ENCODE measurements at regions not wholly inside any gene's neighbourhood (a gene's known extent, or its start where the extent isn't known, plus 50 kb on each side); places are given as distances from the start of the nearest gene placed in this dataset.
"Not testable (repeated sequence)": the region's sequence is repeated elsewhere in the genome, so short reads cannot be mapped to it uniquely, and the experiment has no call there.

- no peaks in the 10 kb centered on the region for H3K4me1 ChIP-seq (replicated peaks in 1 of 2)
- no peak for DNase-seq
- intact Hi-C loops (cut with DNase I): no loop called here
- peaks cover 3% of the 10 kb centered on the region for H3K27me3 ChIP-seq
- no peak overlapping the region for H3K27ac ChIP-seq
- H3K9me3 ChIP-seq (replicated peaks in 1 of 3): no peaks in the 10 kb centered on the region
- no peaks in the 10 kb centered on the region for H3K36me3 ChIP-seq (replicated peaks in 1 of 2)
- H3K4me3 ChIP-seq: no peak overlapping the region
- TF ChIP-seq CTCF (IDR thresholded peaks at IDR 0.05) (no peak), POLR2A (IDR thresholded peaks at IDR 0.05) (no peak)
Observed at GRCh38 chrX:81405781-81406180, 203.9 kb downstream of the SH3BGRL start.

GRCh38 chrX:81411517-81411916 lies 209.6 kb downstream of the SH3BGRL start:
- TF ChIP-seq POLR2A (IDR thresholded peaks at IDR 0.05) (no peak), CTCF (IDR thresholded peaks at IDR 0.05) (no peak)
- Histone ChIP-seq H3K36me3 (replicated peaks in 1 of 2) (no peaks in the 10 kb centered on the region), H3K4me1 (replicated peaks in 1 of 2) (no peaks in the 10 kb centered on the region), H3K27me3 (peaks cover 3% of the 10 kb centered on the region), H3K27ac (no peak overlapping the region), H3K9me3 (replicated peaks in 1 of 3) (no peaks in the 10 kb centered on the region), H3K4me3 (no peak overlapping the region)
- no peak for DNase-seq
- intact Hi-C loops (cut with DNase I): no loop called here

- Histone ChIP-seq H3K4me1 (replicated peaks in 1 of 2) (no peaks in the 10 kb centered on the region), H3K27ac (no peak overlapping the region), H3K27me3 (peaks cover 3% of the 10 kb centered on the region), H3K9me3 (replicated peaks in 1 of 3) (no peaks in the 10 kb centered on the region), H3K36me3 (replicated peaks in 1 of 2) (no peaks in the 10 kb centered on the region), H3K4me3 (no peak overlapping the region)
- 77 to 92% (median 85%) methylated on average over 13 of the region's 13 CpGs for WGBS, 4 donors
- DNase-seq: no peak
- TF ChIP-seq CTCF (IDR thresholded peaks at IDR 0.05) (no peak), POLR2A (IDR thresholded peaks at IDR 0.05) (no peak)
- intact Hi-C loops (cut with DNase I): no loop called here
Observed at GRCh38 chrX:81412428-81412827, 210.5 kb downstream of the SH3BGRL start.

GRCh38 chrX:81412857-81413256 lies 211.0 kb downstream of the SH3BGRL start:
- DNase-seq; H3K36me3 ChIP-seq (replicated peaks in 1 of 2); H3K27ac ChIP-seq; H3K27me3 ChIP-seq; H3K4me1 ChIP-seq (replicated peaks in 1 of 2); H3K9me3 ChIP-seq (replicated peaks in 1 of 3); H3K4me3 ChIP-seq; intact Hi-C loops (cut with DNase I): not testable (repeated sequence)
- WGBS, 4 donors: 80 to 91% (median 85%) methylated on average over 15 to 16 of the region's 16 CpGs

- Histone ChIP-seq H3K27me3 (peaks cover 6% of the 10 kb centered on the region), H3K27ac (no peak overlapping the region), H3K4me1 (replicated peaks in 1 of 2) (no peaks in the 10 kb centered on the region), H3K36me3 (replicated peaks in 1 of 2) (no peaks in the 10 kb centered on the region), H3K4me3 (no peak overlapping the region), H3K9me3 (replicated peaks in 1 of 3) (no peaks in the 10 kb centered on the region)
- intact Hi-C loops (cut with DNase I): no loop called here
- DNase-seq: no peak
- TF ChIP-seq POLR2A (IDR thresholded peaks at IDR 0.05) (no peak), CTCF (IDR thresholded peaks at IDR 0.05) (peak in 2 of 6 experiments; percentile 19 to 32)
- 46 to 65% (median 54%) methylated on average over 3 of the region's 3 CpGs for WGBS, 4 donors
Observed at GRCh38 chrX:81414630-81415029, 212.7 kb downstream of the SH3BGRL start.
